ENCODE measurements at regions not wholly inside any gene's neighbourhood (a gene's known extent, or its start where the extent isn't known, plus 50 kb on each side); places are given as distances from the start of the nearest gene placed in this dataset.
"Not testable (repeated sequence)": the region's sequence is repeated elsewhere in the genome, so short reads cannot be mapped to it uniquely, and the experiment has no call there.

- DNase-seq (ENCODE audit: low spot score) = no peak
These were observed 102.1 kb downstream of the SHCBP1 start for GRCh38 chr16:46519063-46519462.

DNA sequence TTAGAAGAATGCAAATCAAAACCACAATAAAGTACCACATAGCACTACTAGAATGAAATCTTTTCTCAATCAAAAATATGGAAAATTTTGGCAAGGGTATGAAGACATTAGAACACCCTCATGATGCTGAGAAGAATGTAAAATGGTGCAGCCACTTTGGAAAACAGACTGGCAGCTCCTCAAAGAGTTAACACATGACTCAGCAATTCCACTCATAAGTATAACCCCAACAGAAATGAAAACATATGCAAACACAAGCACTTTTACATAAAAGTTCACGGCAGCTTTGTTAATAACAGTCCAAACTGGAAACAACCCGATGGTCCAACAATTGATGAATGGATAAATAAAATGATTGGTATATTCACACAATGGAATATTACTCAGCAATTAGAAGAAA, 124.5 kb downstream of the SHCBP1 start:
- DNase-seq (ENCODE audit: low spot score) = no peak

- no peak for DNase-seq (ENCODE audit: low spot score)
These were observed 138.3 kb downstream of the SHCBP1 start for GRCh38 chr16:46482895-46483294.

- DNase-seq (ENCODE audit: low spot score) = no peak
These were observed 154.9 kb downstream of the SHCBP1 start for GRCh38 chr16:46466239-46466638.

GRCh38 chr16:46454801-46455200, 166.4 kb downstream of the SHCBP1 start:
- not testable (repeated sequence) for DNase-seq (ENCODE audit: low spot score)

- DNase-seq (ENCODE audit: low spot score) = peak; percentile 1
These were observed 192.8 kb downstream of the SHCBP1 start for GRCh38 chr16:46428108-46429061.

DNA sequence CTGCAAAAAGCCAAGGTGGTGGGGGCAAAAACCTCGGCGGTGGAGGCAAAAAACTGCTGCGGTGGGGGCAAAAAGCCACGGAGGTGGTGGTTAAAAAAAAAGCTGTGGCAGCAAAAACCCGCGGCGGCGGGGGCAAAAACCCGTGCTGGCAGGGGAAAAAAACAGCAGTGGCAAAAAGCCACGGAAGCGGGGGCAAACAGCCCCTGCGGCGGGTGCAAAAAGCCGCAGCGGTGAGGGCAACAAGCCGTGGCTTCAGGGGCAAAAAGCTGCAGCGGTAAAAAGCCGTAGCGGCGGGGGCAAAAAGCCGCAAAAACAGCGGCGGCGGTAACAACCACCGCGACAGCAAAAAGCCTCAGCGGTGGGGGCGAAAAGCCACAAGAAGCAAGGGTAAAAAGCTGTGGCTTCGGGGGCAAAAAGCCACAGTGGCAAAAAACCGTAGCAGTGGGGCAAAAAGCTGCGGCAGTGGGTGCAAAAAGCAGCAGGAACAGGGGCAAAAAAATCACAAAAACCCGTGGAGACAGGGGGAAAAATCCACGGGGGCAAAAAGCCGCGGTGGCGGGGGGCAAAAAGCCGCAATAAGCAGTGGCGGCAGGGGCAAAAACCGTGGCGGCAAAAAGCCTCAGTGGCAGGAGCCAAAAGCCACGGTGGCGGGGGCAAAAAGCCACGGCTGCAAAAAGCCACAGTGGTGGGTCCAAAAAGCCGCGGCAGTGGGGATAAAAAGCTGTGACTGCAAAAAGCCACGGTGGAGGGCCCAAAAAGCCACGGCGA, 193.7 kb downstream of the SHCBP1 start:
- peak; percentile 1 for DNase-seq (ENCODE audit: low spot score)

- no peak for DNase-seq (ENCODE audit: low spot score)
These were observed 194.8 kb downstream of the SHCBP1 start for GRCh38 chr16:46426336-46426735.

- no peak for DNase-seq (ENCODE audit: low spot score)
These were observed 217.2 kb downstream of the SHCBP1 start for GRCh38 chr16:46404028-46404427.

DNA sequence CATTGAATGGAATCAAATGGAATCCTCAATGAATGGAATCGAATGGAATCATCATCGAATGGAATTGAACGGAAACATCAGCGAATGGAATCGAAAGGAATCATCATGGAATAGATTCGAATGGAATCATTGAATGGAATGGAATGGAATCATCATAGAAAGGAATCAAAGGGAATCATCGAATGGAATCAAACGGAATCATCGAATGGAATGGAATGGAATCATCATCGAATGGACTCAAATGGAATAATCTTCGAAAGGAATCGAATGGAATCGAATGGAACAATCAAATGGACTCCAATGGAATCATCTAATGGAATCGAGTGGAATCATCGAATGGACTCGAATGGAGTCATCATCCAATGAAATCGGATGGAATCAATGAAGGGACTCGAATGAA, 222.6 kb downstream of the SHCBP1 start:
- not testable (repeated sequence) for DNase-seq (ENCODE audit: low spot score)

DNA sequence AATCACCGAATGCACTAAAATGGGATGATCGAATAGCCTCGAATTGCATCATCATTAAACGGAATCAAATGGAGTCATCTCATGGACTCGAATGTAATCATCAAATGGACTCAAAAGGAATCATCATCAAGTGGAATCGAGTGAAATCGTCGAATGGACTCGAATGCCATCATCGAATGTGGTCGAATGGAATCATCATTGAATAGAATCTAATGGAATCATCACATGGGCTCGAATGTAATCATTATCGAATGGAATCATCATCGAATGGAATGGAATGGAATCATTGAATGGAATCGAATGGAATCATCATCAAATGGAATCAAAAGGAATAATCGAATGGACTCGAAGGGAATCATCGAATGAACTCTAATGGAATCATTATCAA, 224.3 kb downstream of the SHCBP1 start:
- not testable (repeated sequence) for DNase-seq (ENCODE audit: low spot score)

DNA sequence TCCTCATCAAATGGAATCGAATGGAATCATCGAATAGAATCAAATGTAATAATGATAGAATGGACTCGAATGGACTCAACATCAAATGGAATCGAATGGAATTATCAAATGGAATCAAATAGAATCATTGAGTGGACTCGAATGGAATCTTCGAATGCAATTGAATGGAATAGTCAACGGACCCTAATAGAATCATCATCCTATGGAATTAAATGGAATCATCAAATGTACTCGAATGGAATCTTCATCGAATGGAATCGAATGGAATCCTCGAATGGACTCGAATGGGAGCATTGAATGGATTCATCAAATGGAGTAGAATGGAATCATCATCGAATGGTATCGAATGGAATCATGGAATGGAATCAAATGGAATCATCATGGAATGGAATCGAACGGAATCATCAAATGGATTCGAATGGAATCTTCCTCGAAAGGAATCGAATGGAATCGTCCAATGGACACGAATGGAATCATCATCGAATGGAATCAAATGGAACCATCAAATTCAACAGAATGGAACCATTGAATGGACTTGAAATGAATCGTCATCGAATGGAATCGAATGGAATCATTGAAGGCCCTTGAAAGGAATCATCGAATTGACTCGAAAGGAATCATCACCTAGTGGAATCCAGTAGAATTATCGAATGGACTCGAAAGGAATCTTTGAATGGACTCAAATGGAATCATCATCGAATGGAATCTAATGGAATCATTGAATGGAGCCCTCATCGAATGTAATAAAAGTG, 224.9 kb downstream of the SHCBP1 start:
- DNase-seq (ENCODE audit: low spot score) = not testable (repeated sequence)

DNA sequence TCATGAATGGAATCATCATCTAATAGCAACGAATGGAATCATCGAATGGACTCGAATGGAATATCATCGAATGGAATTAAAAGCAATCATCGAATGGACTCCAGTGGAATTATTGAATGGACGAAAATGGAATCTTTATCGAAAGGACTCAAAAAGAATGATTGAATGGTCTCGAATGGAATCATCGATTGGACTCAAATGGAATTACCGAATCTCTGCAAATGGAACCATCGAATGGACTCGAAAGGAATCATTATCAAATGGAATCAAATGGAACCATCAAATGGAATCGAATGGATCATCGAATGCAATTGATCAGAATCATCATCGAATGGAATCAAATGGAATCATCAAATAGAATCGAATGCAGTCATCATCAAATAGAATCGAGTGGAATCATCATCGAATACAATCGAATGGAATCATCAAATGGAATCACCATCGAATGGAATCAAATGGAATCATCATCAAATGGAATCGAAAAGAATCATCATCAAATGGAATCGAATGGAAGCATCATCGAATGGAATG, 225.7 kb downstream of the SHCBP1 start:
- not testable (repeated sequence) for DNase-seq (ENCODE audit: low spot score)

DNA sequence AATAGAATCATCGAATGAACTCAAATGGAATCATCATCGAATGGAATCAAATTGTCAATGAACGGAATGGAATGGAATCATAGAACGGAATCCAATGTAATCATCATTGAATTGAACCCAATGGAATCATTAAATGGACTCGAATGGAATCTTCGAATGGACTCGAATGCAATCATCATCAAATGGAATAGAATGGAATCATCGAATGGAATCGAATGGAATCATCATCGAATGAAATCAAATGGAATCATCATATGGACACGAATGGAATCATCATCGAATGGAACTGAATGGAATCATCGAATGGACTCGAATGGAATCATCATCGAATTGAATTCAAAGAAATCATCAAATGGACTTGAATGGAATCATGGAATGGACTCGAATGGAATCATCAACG, 226.2 kb downstream of the SHCBP1 start:
- DNase-seq (ENCODE audit: low spot score) = not testable (repeated sequence)

DNA sequence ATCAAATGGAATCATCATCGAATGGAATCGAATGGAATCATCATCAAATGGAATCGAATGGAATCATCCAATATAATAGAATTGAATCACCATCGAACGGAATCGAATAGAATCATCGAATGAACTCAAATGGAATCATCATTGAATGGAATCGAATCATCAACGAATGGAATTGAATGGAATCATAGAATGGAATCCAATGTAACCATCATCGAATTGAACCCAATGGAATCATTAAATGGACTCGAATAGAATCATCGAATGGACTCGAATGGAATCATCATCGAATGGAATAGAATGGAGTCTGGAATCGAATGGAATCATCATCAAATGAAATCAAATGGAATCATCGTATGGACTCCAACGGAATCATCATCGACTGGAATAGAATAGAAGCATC, 227.0 kb downstream of the SHCBP1 start:
- DNase-seq (ENCODE audit: low spot score) = not testable (repeated sequence)

DNA sequence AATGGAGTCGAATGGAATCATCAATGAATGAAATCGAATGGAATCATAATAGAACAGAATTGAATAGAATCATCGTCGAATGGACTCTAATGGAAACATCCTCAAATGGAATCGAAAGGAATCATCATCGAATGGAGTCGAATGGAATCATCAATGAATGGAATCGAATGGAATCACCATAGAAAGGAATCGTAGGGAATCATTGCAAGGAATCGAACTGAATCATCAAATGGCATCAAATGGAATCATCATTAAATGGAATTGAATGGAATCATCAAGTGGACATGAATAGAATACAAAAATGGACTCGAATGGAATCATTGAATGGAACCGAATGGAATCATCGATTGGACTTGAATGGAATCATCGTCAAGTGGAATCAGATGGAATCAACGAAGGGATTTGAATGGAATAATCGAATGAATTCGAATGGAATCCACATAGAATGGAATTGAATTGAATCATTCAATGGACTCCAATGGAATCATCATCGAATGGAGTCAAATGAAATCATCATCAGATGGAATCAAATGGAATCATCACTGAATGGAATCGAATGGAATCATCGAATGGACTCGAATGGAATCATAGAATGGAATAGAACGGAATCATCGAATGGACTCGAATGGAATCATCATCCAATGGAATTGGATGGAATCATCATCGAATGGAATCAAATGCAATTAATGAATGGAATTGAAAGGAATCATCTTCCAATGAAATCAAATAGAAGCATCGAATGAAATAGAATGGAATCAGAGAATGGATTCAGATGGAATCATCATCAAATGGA, 228.1 kb downstream of the SHCBP1 start:
- not testable (repeated sequence) for DNase-seq (ENCODE audit: low spot score)

GRCh38 chr16:46390660-46391462, 230.3 kb downstream of the SHCBP1 start:
- DNase-seq (ENCODE audit: low spot score) = not testable (repeated sequence)

GRCh38 chr16:46389561-46390041, 231.6 kb downstream of the SHCBP1 start:
- not testable (repeated sequence) for DNase-seq (ENCODE audit: low spot score)

GRCh38 chr16:46388939-46389491, 232.2 kb downstream of the SHCBP1 start:
- DNase-seq (ENCODE audit: low spot score) = not testable (repeated sequence)

- not testable (repeated sequence) for DNase-seq (ENCODE audit: low spot score)
These were observed 232.8 kb downstream of the SHCBP1 start for GRCh38 chr16:46388354-46388753.

Data from D341Med (cell line).